Kidney (tissue), 13 donors: ENCODE measurements at regions not wholly inside any gene's neighbourhood (a gene's known extent, or its start where the extent isn't known, plus 50 kb on each side); places are given as distances from the start of the nearest gene placed in this dataset.

Experiments used
- DNase-seq, 5 donors: peaks; one replicate each; pipeline ENCODE4 v3.0.0-alpha.2; 2013 to 2020
- FAIRE-seq: peaks from 2 replicates; lab custom pipeline; 2012; peaks lifted over from hg19 to GRCh38; lab: Jason Lieb, UNC
- H3K27ac ChIP-seq, 2 donors: one replicate each; pipeline ENCODE4 v1.7.0; 2013; ENCODE audit warnings: low read depth in 2 of 2, low read length in 2 of 2, inconsistent platforms in 1 of 2
- H3K27me3 ChIP-seq: one replicate; pipeline ENCODE4 v1.7.1; 2013; ENCODE audit warnings: low read length, inconsistent platforms; ENCODE audit not compliant: control insufficient read depth, insufficient read depth
- H3K36me3 ChIP-seq, 3 donors: one replicate each; pipeline versions ENCODE4 v1.7.0 to v1.7.1; 2013; ENCODE audit warnings: low read length in 3 of 3, control low read depth in 1 of 3, inconsistent platforms in 1 of 3; ENCODE audit not compliant: insufficient read depth in 3 of 3, control insufficient read depth in 2 of 3
- H3K4me1 ChIP-seq, 3 donors: one replicate each; pipeline versions ENCODE4 v1.7.0 to v1.7.1; 2013; ENCODE audit warnings: low read length in 3 of 3, inconsistent platforms in 1 of 3, low read depth in 1 of 3; ENCODE audit not compliant: control insufficient read depth in 2 of 3, insufficient read depth in 2 of 3
- H3K4me3 ChIP-seq, 3 donors: one replicate each; pipeline versions ENCODE4 v1.7.0 to v1.8.1; 2013; ENCODE audit warnings: low read length in 3 of 3, control low read depth in 1 of 3, inconsistent platforms in 1 of 3
- H3K9ac ChIP-seq, 3 donors: one replicate each; pipeline versions ENCODE4 v1.7.0 to v1.7.1; 2013; ENCODE audit warnings: low read length in 3 of 3, control low read depth in 1 of 3, inconsistent platforms in 1 of 3
- H3K9me3 ChIP-seq, 3 donors: one replicate each; pipeline versions ENCODE4 v1.7.0 to v1.7.1; 2013; ENCODE audit warnings: low read length in 3 of 3, control low read depth in 1 of 3, inconsistent platforms in 1 of 3; ENCODE audit not compliant: control insufficient read depth in 2 of 3, insufficient read depth in 1 of 3
- intact Hi-C: fragments of 100-400 bp; cut with DNase I; formaldehyde crosslinking; loops from one replicate; pipeline ENCODE4 v1.11.1; 2022
- TF ChIP-seq, protein P1 (sequence below): IDR thresholded peaks from 3 replicates; pipeline ENCODE4 v1.5.1; 2012; ENCODE audit warnings: mild to moderate bottlenecking, moderate library complexity, borderline replicate concordance; ENCODE audit not compliant: insufficient read depth; ENCODE audit errors: extremely low read depth
- donor health status: control.
- donor health status: control.
- donor health status: control.
- donor health status: control.
- donor health status: control.
- donor health status: DM: yes; HTN: yes; CAD: no.
- donor health status: Normal renal cell carcinoma (clear cell type).

DNA sequence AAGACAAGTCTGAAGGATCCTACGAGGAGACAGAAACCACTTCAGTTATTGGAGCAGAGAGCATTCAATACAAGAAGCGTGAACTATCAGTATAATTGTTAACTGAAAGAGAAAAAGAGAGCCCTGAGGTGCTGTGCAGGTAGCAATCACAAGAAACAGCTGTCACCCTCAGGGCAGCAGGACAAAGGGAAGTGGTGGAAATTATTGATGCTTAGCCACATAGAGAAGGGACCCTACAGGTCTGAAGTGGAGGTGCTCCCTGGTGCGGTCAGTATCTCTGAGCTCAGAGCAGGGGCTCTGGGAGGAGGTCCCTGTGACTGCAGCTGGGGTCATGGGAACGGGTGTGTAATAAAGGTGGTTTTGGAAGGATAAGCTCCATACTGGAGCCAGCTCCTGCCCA is 97.8 kb upstream of the KLF6 start:
- no peak overlapping the region for H3K4me3 ChIP-seq

DNA sequence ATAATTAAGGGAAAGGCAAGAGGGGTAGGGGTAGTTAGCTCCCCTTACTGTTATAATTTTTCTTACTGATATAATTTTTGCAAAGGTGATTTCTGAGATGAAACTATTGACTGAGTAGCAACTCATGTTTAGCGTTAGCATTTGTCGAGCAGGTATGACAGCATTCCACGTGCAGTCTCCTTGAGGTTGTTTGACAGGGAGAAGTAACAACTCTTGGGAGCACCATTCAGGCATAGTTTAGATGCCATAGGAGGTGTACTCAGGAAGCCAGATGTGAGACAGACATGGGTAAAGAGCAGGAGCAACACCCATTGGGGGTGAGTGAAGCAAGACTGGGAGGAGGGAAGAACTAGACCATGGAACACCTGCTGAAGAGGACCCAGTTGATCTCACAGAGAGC is 96.6 kb upstream of the KLF6 start:
- H3K27me3 ChIP-seq = no peaks in the 10 kb centered on the region
- H3K4me3 ChIP-seq = no peak overlapping the region
- DNase-seq (no peak), FAIRE-seq (no peak)
- intact Hi-C loops = no loop called here
- peaks cover 0 to 6% (median 4%) of the 10 kb centered on the region in 3 donors for H3K4me1 ChIP-seq
- no peak overlapping the region for H3K27ac ChIP-seq
- H3K9ac ChIP-seq = no peak overlapping the region
- H3K36me3 ChIP-seq = no peaks in the 10 kb centered on the region
- H3K9me3 ChIP-seq = no peaks in the 10 kb centered on the region
- TF ChIP-seq, protein P1, sequence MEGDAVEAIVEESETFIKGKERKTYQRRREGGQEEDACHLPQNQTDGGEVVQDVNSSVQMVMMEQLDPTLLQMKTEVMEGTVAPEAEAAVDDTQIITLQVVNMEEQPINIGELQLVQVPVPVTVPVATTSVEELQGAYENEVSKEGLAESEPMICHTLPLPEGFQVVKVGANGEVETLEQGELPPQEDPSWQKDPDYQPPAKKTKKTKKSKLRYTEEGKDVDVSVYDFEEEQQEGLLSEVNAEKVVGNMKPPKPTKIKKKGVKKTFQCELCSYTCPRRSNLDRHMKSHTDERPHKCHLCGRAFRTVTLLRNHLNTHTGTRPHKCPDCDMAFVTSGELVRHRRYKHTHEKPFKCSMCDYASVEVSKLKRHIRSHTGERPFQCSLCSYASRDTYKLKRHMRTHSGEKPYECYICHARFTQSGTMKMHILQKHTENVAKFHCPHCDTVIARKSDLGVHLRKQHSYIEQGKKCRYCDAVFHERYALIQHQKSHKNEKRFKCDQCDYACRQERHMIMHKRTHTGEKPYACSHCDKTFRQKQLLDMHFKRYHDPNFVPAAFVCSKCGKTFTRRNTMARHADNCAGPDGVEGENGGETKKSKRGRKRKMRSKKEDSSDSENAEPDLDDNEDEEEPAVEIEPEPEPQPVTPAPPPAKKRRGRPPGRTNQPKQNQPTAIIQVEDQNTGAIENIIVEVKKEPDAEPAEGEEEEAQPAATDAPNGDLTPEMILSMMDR = no peak

More for the DNA sequence above, 97.8 kb upstream of the KLF6 start:
- FAIRE-seq (no peak), DNase-seq (no peak)
- H3K27ac ChIP-seq = no peak overlapping the region
- no peaks in the 10 kb centered on the region for H3K36me3 ChIP-seq
- no peak overlapping the region for H3K9ac ChIP-seq
- H3K27me3 ChIP-seq = no peaks in the 10 kb centered on the region
- intact Hi-C loops = no loop called here
- TF ChIP-seq, protein P1 = no peak
- H3K4me1 ChIP-seq = peaks cover 0 to 15% (median 13%) of the 10 kb centered on the region in 3 donors
- no peaks in the 10 kb centered on the region for H3K9me3 ChIP-seq

DNA sequence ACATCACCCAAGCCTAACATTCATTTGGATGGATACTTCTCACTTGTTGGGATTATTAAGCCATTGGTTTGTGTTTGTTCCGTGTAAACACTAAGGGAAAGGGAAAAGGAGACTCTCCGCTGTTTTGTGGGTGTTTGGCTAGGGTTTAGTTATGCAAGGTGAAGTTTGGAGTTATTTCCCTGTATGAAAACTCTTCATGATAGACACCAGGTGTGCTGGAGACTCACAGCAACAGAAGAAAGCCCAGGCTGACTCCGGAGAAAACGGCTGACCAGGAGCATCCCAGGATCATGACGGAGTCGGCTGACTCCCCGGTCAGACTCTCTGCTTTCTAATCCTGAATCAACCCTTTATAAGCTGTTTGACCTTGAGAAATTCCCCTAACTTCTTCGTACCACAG is 94.1 kb upstream of the KLF6 start:
- Histone ChIP-seq H3K9ac (no peak overlapping the region), H3K4me3 (no peak overlapping the region), H3K9me3 (no peaks in the 10 kb centered on the region), H3K4me1 (no peaks in the 10 kb centered on the region), H3K27me3 (no peaks in the 10 kb centered on the region), H3K36me3 (no peaks in the 10 kb centered on the region), H3K27ac (no peak overlapping the region)
- FAIRE-seq = no peak
- no peak for DNase-seq
- intact Hi-C loops = no loop called here
- TF ChIP-seq, protein P1 = no peak
